Vagina (tissue), 2 donors: ENCODE measurements at regions not wholly inside any gene's neighbourhood (a gene's known extent, or its start where the extent isn't known, plus 50 kb on each side); places are given as distances from the start of the nearest gene placed in this dataset.

Experiments
- POLR2A ChIP-seq, 2 donors: fragments of 450-650 bp; IDR thresholded peaks; one replicate each; pipeline ENCODE4 v1.6.1; 2017; ENCODE audit warnings: antibody characterized with exemption in 2 of 2, mild to moderate bottlenecking in 2 of 2, moderate library complexity in 2 of 2
- POLR2AphosphoS5 ChIP-seq, 2 donors: sonication (generic); formaldehyde crosslinking; IDR thresholded peaks; one replicate each; pipeline ENCODE4 v1.9.0; 2017; ENCODE audit warnings: antibody characterized with exemption in 2 of 2, mild to moderate bottlenecking in 2 of 2, low read depth in 1 of 2; ENCODE audit not compliant: insufficient read depth in 1 of 2
- TF ChIP-seq, protein P1 (sequence below), 3 experiments: fragments of 450-650 bp in 2 of 3; fragments of 200-600 bp in 1 of 3; sonication (generic) in 1 of 3; IDR thresholded peaks; one replicate each; pipeline ENCODE4 v1.5.1; 2017 to 2019; ENCODE audit warnings: antibody characterized with exemption in 3 of 3, mild to moderate bottlenecking in 2 of 3, moderate library complexity in 2 of 3

DNA sequence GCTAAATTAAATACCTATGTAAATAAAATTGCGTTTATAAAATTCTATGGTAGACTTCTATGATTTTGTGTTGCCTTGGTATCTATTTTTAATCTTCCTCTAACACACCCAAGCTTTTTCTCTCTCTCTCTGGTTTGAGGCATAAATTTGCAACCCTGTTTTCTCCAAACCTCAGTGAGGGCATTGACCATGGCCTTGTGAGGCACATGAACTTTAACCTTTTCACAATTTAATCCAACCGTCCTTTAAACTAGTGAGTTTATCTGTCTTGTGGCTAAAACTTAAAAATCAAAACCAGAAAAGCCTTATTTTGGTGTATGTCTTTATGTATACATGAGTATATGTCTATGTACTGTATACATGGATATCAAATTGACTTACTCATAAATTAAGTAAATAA is 746.6 kb upstream of the B3GALT2 start:
- TF ChIP-seq, protein P1, sequence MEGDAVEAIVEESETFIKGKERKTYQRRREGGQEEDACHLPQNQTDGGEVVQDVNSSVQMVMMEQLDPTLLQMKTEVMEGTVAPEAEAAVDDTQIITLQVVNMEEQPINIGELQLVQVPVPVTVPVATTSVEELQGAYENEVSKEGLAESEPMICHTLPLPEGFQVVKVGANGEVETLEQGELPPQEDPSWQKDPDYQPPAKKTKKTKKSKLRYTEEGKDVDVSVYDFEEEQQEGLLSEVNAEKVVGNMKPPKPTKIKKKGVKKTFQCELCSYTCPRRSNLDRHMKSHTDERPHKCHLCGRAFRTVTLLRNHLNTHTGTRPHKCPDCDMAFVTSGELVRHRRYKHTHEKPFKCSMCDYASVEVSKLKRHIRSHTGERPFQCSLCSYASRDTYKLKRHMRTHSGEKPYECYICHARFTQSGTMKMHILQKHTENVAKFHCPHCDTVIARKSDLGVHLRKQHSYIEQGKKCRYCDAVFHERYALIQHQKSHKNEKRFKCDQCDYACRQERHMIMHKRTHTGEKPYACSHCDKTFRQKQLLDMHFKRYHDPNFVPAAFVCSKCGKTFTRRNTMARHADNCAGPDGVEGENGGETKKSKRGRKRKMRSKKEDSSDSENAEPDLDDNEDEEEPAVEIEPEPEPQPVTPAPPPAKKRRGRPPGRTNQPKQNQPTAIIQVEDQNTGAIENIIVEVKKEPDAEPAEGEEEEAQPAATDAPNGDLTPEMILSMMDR (IDR thresholded peaks at IDR 0.05) = no peak
- TF ChIP-seq POLR2A (IDR thresholded peaks at IDR 0.05) (no peak), POLR2AphosphoS5 (IDR thresholded peaks at IDR 0.05; ENCODE audit: insufficient read depth in 1 of 2, low read depth in 1 of 2) (no peak)
